Mucosa of rectum (tissue), 2 donors: ENCODE measurements at regions not wholly inside any gene's neighbourhood (a gene's known extent, or its start where the extent isn't known, plus 50 kb on each side); places are given as distances from the start of the nearest gene placed in this dataset.
"Not testable (repeated sequence)": the region's sequence is repeated elsewhere in the genome, so short reads cannot be mapped to it uniquely, and the experiment has no call there.

Source experiments
- H3K27ac ChIP-seq, 2 donors: one replicate each; pipeline ENCODE4 v1.7.0; 2013; ENCODE audit warnings: inconsistent platforms in 2 of 2, low read depth in 2 of 2, low read length in 2 of 2
- H3K27me3 ChIP-seq, 2 donors: one replicate each; pipeline ENCODE4 v1.7.0; 2013; ENCODE audit warnings: low read length in 2 of 2; ENCODE audit not compliant: control insufficient read depth in 2 of 2, insufficient read depth in 2 of 2
- H3K36me3 ChIP-seq, 2 donors: one replicate each; pipeline ENCODE4 v1.7.0; 2013; ENCODE audit warnings: low read length in 2 of 2; ENCODE audit not compliant: control insufficient read depth in 2 of 2, insufficient read depth in 2 of 2
- H3K4me1 ChIP-seq, 2 donors: one replicate each; pipeline ENCODE4 v1.7.0; 2013; ENCODE audit warnings: low read length in 2 of 2, mild to moderate bottlenecking in 1 of 2; ENCODE audit not compliant: control insufficient read depth in 2 of 2, insufficient read depth in 2 of 2
- H3K4me3 ChIP-seq, 2 donors: one replicate each; pipeline ENCODE4 v1.7.0; 2013; ENCODE audit warnings: low read length in 2 of 2
- H3K9ac ChIP-seq, 2 donors: one replicate each; pipeline ENCODE4 v1.7.0; 2013; ENCODE audit warnings: low read length in 2 of 2, low read depth in 1 of 2, mild to moderate bottlenecking in 1 of 2
- H3K9me3 ChIP-seq, 2 donors: one replicate each; pipeline ENCODE4 v1.7.0; 2013; ENCODE audit warnings: low read length in 2 of 2; ENCODE audit not compliant: control insufficient read depth in 2 of 2
- donor health status: healthy.
- donor health status: Normal muscosa, but diverticular disease.

DNA sequence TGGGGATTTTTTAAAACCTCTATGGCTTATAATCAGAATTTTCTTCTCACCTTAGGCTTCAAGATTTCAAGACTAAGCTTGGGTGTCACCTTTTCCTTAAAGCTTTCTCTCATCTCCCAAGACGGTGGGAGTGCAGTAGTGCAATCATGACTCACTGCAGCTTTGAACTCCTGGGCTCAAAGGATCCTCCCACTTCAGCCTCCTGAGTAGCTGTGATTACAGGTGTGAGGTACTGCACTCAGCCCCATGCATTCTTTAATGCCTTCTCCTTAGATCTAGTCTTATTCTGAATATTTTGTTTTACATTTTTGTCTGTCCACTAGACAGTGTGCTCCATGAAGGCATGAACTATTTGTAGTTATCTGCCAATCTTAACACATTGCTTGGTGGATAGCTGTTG lies 55.7 kb upstream of the FAT3 start:
- no peaks in the 10 kb centered on the region for H3K27me3 ChIP-seq
- H3K4me1 ChIP-seq, result no peaks in the 10 kb centered on the region

DNA sequence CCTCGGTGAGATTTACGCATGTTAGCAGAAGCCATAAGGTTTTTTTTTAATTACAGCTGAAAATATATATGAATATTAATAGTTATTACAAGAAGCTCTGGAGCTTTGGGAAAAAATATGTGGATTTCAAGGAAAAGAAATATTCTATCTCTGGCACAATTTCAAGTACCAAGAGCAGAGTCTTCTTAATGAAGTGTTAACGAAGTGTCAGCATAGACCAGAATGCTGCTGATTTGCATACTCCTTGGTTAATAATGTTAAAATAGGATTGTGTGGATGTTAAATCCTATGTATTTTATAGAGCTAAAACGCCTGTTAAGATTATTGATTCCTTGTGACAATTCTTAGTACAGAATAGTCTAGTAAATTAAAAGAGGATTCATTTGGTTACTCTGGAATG lies 57.0 kb upstream of the FAT3 start:
- no peak overlapping the region for H3K4me3 ChIP-seq
- H3K27ac ChIP-seq, result no peak overlapping the region
- H3K4me1 ChIP-seq, result no peaks in the 10 kb centered on the region
- no peak overlapping the region for H3K9ac ChIP-seq
- H3K9me3 ChIP-seq, result no peaks in the 10 kb centered on the region
- no peaks in the 10 kb centered on the region for H3K36me3 ChIP-seq
- H3K27me3 ChIP-seq, result no peaks in the 10 kb centered on the region

More for the DNA sequence above, 55.7 kb upstream of the FAT3 start:
- H3K9ac ChIP-seq, result no peak overlapping the region
- no peak overlapping the region for H3K27ac ChIP-seq
- no peaks in the 10 kb centered on the region for H3K36me3 ChIP-seq
- H3K9me3 ChIP-seq, result no peaks in the 10 kb centered on the region
- no peak overlapping the region for H3K4me3 ChIP-seq

DNA sequence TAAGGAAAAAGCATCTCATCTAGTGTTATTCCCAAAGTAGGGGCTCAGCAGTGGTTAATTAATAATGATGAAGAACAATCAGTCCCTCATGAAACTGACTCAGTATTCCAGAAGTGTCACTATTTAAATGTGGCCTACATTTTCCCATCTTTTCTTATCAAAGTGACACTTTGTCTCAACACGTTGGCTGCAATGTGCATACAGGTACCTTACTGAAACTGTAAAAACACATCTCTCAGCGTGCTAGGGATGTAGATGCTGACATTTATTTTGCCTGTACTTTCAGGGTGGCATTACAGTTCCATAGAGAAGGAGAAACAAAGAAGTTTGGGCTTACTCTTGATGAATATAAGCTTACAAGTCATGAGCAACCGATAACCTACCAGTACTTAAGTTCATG lies 58.3 kb upstream of the FAT3 start:
- H3K9me3 ChIP-seq, result no peaks in the 10 kb centered on the region
- no peak overlapping the region for H3K4me3 ChIP-seq
- no peaks in the 10 kb centered on the region for H3K36me3 ChIP-seq

DNA sequence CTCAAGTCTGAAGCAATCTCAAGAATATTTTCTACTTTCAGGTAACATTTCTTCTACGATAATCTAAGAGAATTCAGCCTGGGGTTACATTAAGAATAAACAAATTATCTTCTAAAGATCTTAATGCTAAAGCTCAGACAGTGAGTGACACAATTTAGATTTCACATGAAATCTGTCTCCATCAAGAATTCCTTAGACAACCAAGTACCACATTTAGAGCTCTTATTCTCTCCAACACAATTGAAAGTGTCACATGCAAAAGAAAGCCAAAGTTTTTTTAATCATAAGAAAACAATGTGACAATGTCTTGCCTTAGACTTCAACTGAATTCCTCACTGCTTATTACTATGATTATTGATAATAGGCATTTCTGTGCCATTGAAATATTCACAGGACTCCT lies 60.7 kb upstream of the FAT3 start:
- Histone ChIP-seq H3K9ac (no peak overlapping the region), H3K9me3 (no peaks in the 10 kb centered on the region), H3K27me3 (no peaks in the 10 kb centered on the region), H3K4me3 (no peak overlapping the region), H3K4me1 (no peaks in the 10 kb centered on the region), H3K36me3 (no peaks in the 10 kb centered on the region), H3K27ac (no peak overlapping the region)

More for the DNA sequence above, 58.3 kb upstream of the FAT3 start:
- no peaks in the 10 kb centered on the region for H3K27me3 ChIP-seq
- no peak overlapping the region for H3K9ac ChIP-seq
- no peaks in the 10 kb centered on the region for H3K4me1 ChIP-seq
- no peak overlapping the region for H3K27ac ChIP-seq

DNA sequence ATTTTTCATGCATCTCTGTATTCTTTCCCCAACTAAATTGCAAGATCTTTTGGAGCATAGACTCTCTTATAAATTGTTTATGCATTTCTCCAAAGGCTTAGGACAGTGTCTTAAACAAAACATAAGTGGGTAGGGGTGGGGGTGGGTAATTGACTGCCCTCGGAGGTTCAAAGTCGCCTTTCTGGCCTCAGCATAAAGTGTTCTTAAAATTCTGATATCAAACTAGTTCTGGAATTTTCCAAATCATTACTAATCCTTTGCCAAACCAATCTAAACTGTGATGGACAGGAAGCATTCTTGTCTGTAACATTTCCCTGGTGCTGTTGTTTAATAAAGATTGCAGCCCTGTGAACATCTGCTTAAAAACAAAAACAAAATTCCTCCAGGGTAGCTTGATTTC lies 61.8 kb upstream of the FAT3 start:
- Histone ChIP-seq H3K4me1 (no peaks in the 10 kb centered on the region), H3K27ac (no peak overlapping the region), H3K27me3 (no peaks in the 10 kb centered on the region), H3K9me3 (no peaks in the 10 kb centered on the region), H3K9ac (no peak overlapping the region), H3K4me3 (no peak overlapping the region), H3K36me3 (no peaks in the 10 kb centered on the region)

DNA sequence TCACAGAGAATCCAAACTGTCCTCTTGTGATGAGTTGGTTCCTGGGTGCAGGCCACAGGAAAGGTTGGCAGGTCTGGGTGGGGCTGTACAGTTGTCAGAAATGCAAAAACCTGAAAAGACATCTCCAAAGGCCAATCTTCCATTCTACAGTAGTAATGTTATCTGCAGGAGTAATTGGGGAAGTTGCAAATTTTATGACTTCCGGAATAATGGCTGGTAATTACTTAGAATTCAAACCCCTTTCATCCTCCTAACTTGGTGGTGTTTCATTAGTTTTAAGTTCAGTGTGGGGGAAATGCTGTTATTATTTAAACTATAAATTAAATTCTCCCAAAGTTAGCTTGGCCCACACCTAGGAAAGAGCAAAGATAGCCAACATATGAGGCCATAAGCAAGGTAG lies 64.7 kb upstream of the FAT3 start:
- H3K9ac ChIP-seq, result no peak overlapping the region
- H3K27me3 ChIP-seq, result no peaks in the 10 kb centered on the region
- H3K9me3 ChIP-seq, result no peaks in the 10 kb centered on the region
- no peaks in the 10 kb centered on the region for H3K4me1 ChIP-seq
- H3K4me3 ChIP-seq, result no peak overlapping the region
- no peak overlapping the region for H3K27ac ChIP-seq
- no peaks in the 10 kb centered on the region for H3K36me3 ChIP-seq

DNA sequence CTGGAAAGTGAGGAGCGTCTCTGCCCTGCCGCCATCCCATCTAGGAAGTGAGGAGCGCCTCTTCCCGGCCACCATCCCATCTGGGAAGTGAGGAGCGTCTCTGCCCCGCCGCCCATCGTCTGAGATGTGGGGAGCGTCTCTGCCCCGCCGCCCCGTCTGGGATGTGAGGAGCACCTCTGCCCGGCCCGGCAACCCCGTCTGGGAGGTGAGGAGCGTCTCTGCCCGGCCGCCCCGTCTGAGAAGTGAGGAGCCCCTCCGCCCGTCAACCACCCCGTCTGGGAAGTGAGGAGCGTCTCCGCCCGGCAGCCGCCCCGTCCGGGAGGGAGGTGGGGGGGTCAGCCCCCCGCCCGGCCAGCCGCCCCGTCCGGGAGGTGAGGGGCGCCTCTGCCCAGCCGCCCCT lies 67.2 kb upstream of the FAT3 start:
- H3K27ac ChIP-seq, H3K4me1 ChIP-seq, H3K36me3 ChIP-seq, H3K9me3 ChIP-seq, H3K9ac ChIP-seq, H3K4me3 ChIP-seq, H3K27me3 ChIP-seq: not testable (repeated sequence)

DNA sequence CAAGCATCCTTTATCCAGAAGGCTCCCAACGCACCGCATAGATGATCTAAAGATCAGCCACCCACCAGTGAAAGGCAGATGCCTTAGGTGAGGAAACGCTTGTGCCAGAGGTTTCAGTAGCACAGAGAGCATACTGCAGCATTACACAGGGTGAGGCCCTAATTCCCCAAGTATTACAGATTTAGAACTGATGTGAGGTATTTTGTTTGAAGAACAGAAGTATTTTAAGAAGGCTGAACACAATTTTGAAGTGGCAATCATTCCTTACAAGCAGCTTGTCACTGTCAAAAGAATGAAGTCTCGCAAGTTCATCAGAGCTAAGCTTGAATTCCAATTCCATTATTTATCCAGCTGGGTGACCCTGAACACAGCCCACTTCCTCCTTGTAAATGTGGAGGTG lies 70.0 kb upstream of the FAT3 start:
- Histone ChIP-seq H3K9me3 (no peaks in the 10 kb centered on the region), H3K4me3 (no peak overlapping the region), H3K36me3 (no peaks in the 10 kb centered on the region), H3K9ac (no peak overlapping the region), H3K4me1 (no peaks in the 10 kb centered on the region), H3K27ac (no peak overlapping the region), H3K27me3 (no peaks in the 10 kb centered on the region)

DNA sequence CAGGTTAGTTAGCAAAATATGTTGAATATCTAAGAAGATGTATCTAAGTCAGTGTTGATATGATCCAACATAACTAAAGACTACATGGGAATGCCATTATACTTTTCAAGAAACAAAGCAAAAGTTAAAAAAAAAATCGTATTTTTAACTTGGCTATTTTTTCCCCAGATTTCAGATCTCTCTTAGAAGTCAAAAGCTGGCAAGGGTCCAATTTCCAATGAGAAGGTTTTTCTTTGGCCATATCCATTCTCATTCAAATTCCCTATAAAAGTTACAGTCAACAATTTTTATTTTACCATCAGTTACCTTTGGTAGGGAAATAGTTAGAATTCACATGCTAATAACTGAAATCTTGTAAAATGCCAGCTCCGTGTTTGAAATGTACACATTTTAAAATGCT lies 70.5 kb upstream of the FAT3 start:
- Histone ChIP-seq H3K4me1 (no peaks in the 10 kb centered on the region), H3K27ac (no peak overlapping the region), H3K36me3 (no peaks in the 10 kb centered on the region), H3K9me3 (no peaks in the 10 kb centered on the region), H3K27me3 (no peaks in the 10 kb centered on the region), H3K9ac (no peak overlapping the region), H3K4me3 (no peak overlapping the region)

DNA sequence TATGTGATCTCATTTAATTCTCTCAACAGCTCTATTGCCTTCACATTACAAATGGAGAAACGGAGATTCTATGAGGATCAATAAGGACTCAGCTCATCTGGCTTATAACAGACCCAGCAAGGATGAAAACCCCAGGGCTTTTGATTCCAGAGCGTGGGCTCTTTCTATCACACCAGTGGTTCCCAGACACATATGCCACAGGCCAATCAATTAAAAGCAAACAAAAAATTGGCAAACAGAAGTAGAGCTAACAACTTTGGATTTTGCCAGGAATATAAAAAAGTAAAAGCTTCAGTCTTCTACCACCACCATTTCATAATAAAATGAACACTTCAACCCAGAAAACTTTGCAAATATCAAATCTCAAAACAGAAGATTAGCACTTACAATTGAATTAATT lies 71.1 kb upstream of the FAT3 start:
- Histone ChIP-seq H3K9me3 (no peaks in the 10 kb centered on the region), H3K4me3 (no peak overlapping the region), H3K9ac (no peak overlapping the region), H3K4me1 (no peaks in the 10 kb centered on the region), H3K27me3 (no peaks in the 10 kb centered on the region), H3K27ac (no peak overlapping the region), H3K36me3 (no peaks in the 10 kb centered on the region)

DNA sequence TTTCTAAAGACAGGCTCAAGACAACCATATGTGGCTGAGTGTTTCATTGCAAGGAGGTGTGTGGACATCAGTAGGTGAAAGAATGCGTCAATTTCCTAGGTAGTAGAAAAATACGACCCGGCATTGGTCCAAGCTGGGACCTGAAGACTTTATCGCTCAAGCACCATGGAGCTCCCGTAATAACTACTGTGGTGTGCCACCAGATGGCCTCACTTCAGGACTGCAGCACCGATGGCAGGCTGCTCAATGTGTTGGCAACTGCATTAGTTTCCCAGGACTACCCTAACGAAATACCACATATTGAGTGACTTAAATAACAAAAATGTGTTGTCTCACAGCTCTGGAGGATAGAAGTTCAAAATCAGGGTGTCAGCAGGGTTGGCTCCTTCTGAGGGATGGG lies 72.4 kb upstream of the FAT3 start:
- no peak overlapping the region for H3K9ac ChIP-seq
- no peaks in the 10 kb centered on the region for H3K36me3 ChIP-seq
- no peak overlapping the region for H3K27ac ChIP-seq
- H3K4me3 ChIP-seq, result no peak overlapping the region
- H3K9me3 ChIP-seq, result no peaks in the 10 kb centered on the region
- no peaks in the 10 kb centered on the region for H3K27me3 ChIP-seq
- no peaks in the 10 kb centered on the region for H3K4me1 ChIP-seq
